IgD-negative memory B cell (primary cell): ENCODE measurements at regions not wholly inside any gene's neighbourhood (a gene's known extent, or its start where the extent isn't known, plus 50 kb on each side); places are given as distances from the start of the nearest gene placed in this dataset.
"Not testable (repeated sequence)": the region's sequence is repeated elsewhere in the genome, so short reads cannot be mapped to it uniquely, and the experiment has no call there.

Source experiments
- H3K27ac Mint-ChIP-seq, 3 donors: one replicate each; pipeline ENCODE4 v1.8.0; 2020 to 2022; ENCODE audit warnings: mild to moderate bottlenecking in 3 of 3, mixed read lengths in 3 of 3, moderate library complexity in 1 of 3
- H3K27me3 Mint-ChIP-seq: one replicate; pipeline ENCODE4 v1.8.0; 2021; ENCODE audit warnings: mixed read lengths
- H3K36me3 Mint-ChIP-seq: one replicate; pipeline ENCODE4 v1.8.0; 2020; ENCODE audit warnings: mild to moderate bottlenecking, mixed read lengths
- H3K4me1 Mint-ChIP-seq, 3 donors: one replicate each; pipeline ENCODE4 v1.8.0; 2020 to 2022; ENCODE audit warnings: mixed read lengths in 3 of 3, mild to moderate bottlenecking in 1 of 3
- H3K4me3 Mint-ChIP-seq, 4 donors: one replicate each; pipeline ENCODE4 v1.8.0; 2020 to 2022; ENCODE audit warnings: mild to moderate bottlenecking in 4 of 4, mixed read lengths in 4 of 4, moderate library complexity in 3 of 4
- H3K9me3 Mint-ChIP-seq, 3 donors: one replicate each; pipeline ENCODE4 v1.8.0; 2020 to 2021; ENCODE audit warnings: mixed read lengths in 3 of 3, mild to moderate bottlenecking in 1 of 3

GRCh38 chr14:105581551-105582341, 55.4 kb downstream of the TMEM121 start:
- Mint-ChIP-seq H3K4me3 (peak overlapping the region in 3 of 4 donors; percentile 9 to 82 (median 68)), H3K27me3 (no peaks in the 10 kb centered on the region), H3K9me3 (peaks cover 0 to 3% (median 0%) of the 10 kb centered on the region in 3 donors), H3K36me3 (peaks cover 5% of the 10 kb centered on the region), H3K27ac (peak overlapping the region; percentile 79 to 99 (median 96)), H3K4me1 (peaks cover 31 to 43% (median 38%) of the 10 kb centered on the region in 3 donors)

GRCh38 chr14:105582639-105583038, 56.3 kb downstream of the TMEM121 start:
- H3K4me1 Mint-ChIP-seq: peaks cover 25 to 39% (median 31%) of the 10 kb centered on the region in 3 donors
- peak overlapping the region; percentile 2 to 90 (median 74) for H3K4me3 Mint-ChIP-seq
- peak overlapping the region; percentile 79 to 99 (median 96) for H3K27ac Mint-ChIP-seq

GRCh38 chr14:105583914-105584313, 57.5 kb downstream of the TMEM121 start:
- not testable (repeated sequence) for H3K4me3 Mint-ChIP-seq, H3K27ac Mint-ChIP-seq, H3K27me3 Mint-ChIP-seq, H3K36me3 Mint-ChIP-seq, H3K9me3 Mint-ChIP-seq
- peaks cover 17 to 31% (median 24%) of the 10 kb centered on the region in 3 donors for H3K4me1 Mint-ChIP-seq

More at GRCh38 chr14:105582639-105583038, 56.3 kb downstream of the TMEM121 start:
- peaks cover 0 to 3% (median 0%) of the 10 kb centered on the region in 3 donors for H3K9me3 Mint-ChIP-seq
- peaks cover 5% of the 10 kb centered on the region for H3K36me3 Mint-ChIP-seq
- H3K27me3 Mint-ChIP-seq: no peaks in the 10 kb centered on the region

- not testable (repeated sequence) for H3K36me3 Mint-ChIP-seq, H3K27me3 Mint-ChIP-seq, H3K9me3 Mint-ChIP-seq
- H3K27ac Mint-ChIP-seq: peak overlapping the region; percentile 69 to 93 (median 87)
- peak overlapping the region; percentile 21 to 86 (median 64) for H3K4me3 Mint-ChIP-seq
- H3K4me1 Mint-ChIP-seq: peaks cover 17 to 31% (median 27%) of the 10 kb centered on the region in 3 donors
These were observed 58.9 kb downstream of the TMEM121 start for GRCh38 chr14:105585290-105585689.

- not testable (repeated sequence) for H3K27me3 Mint-ChIP-seq, H3K9me3 Mint-ChIP-seq, H3K36me3 Mint-ChIP-seq
- Mint-ChIP-seq H3K4me3 (peak overlapping the region; percentile 15 to 86 (median 68)), H3K4me1 (peaks cover 14 to 28% (median 25%) of the 10 kb centered on the region in 3 donors), H3K27ac (peak overlapping the region; percentile 69 to 93 (median 87))
These were observed 59.3 kb downstream of the TMEM121 start for GRCh38 chr14:105585722-105586121.

GRCh38 chr14:105586144-105586872, 59.9 kb downstream of the TMEM121 start:
- H3K36me3 Mint-ChIP-seq, H3K9me3 Mint-ChIP-seq, H3K27me3 Mint-ChIP-seq: not testable (repeated sequence)
- peak overlapping the region; percentile 69 to 93 (median 87) for H3K27ac Mint-ChIP-seq
- peak overlapping the region in 3 of 4 donors; percentile 15 to 78 (median 71) for H3K4me3 Mint-ChIP-seq
- H3K4me1 Mint-ChIP-seq: peaks cover 13 to 25% (median 21%) of the 10 kb centered on the region in 3 donors

GRCh38 chr14:105587034-105587433, 60.7 kb downstream of the TMEM121 start:
- H3K4me3 Mint-ChIP-seq, H3K36me3 Mint-ChIP-seq, H3K9me3 Mint-ChIP-seq, H3K27me3 Mint-ChIP-seq, H3K27ac Mint-ChIP-seq: not testable (repeated sequence)
- H3K4me1 Mint-ChIP-seq: peaks cover 10 to 20% (median 18%) of the 10 kb centered on the region in 3 donors

- H3K9me3 Mint-ChIP-seq, H3K36me3 Mint-ChIP-seq, H3K27me3 Mint-ChIP-seq: not testable (repeated sequence)
- Mint-ChIP-seq H3K27ac (peak overlapping the region in 1 of 3 donors; percentile 78), H3K4me3 (peak overlapping the region in 2 of 4 donors; percentile 48 to 78), H3K4me1 (peaks cover 3 to 14% (median 13%) of the 10 kb centered on the region in 3 donors)
These were observed 61.3 kb downstream of the TMEM121 start for GRCh38 chr14:105587482-105588235.

- H3K27me3 Mint-ChIP-seq: no peaks in the 10 kb centered on the region
- H3K4me3 Mint-ChIP-seq: peak overlapping the region; percentile 7 to 78 (median 38)
- no peaks in the 10 kb centered on the region for H3K9me3 Mint-ChIP-seq
- H3K36me3 Mint-ChIP-seq: peaks cover 1% of the 10 kb centered on the region
- peak overlapping the region in 2 of 3 donors; percentile 56 to 78 for H3K27ac Mint-ChIP-seq
- peaks cover 0 to 12% (median 11%) of the 10 kb centered on the region in 3 donors for H3K4me1 Mint-ChIP-seq
These were observed 62.0 kb downstream of the TMEM121 start for GRCh38 chr14:105588236-105588860.

- H3K4me1 Mint-ChIP-seq: peaks cover 0 to 12% (median 11%) of the 10 kb centered on the region in 3 donors
- no peaks in the 10 kb centered on the region for H3K27me3 Mint-ChIP-seq
- peak overlapping the region in 3 of 4 donors; percentile 25 to 78 (median 51) for H3K4me3 Mint-ChIP-seq
- peak overlapping the region; percentile 31 to 80 (median 56) for H3K27ac Mint-ChIP-seq
- no peaks in the 10 kb centered on the region for H3K9me3 Mint-ChIP-seq
- H3K36me3 Mint-ChIP-seq: peaks cover 1% of the 10 kb centered on the region
These were observed 63.0 kb downstream of the TMEM121 start for GRCh38 chr14:105589161-105589925.

- not testable (repeated sequence) for H3K9me3 Mint-ChIP-seq, H3K4me3 Mint-ChIP-seq, H3K36me3 Mint-ChIP-seq, H3K27me3 Mint-ChIP-seq
- Mint-ChIP-seq H3K27ac (peak overlapping the region in 1 of 3 donors; percentile 80), H3K4me1 (peaks cover 0 to 12% (median 10%) of the 10 kb centered on the region in 3 donors)
These were observed 63.5 kb downstream of the TMEM121 start for GRCh38 chr14:105589926-105590185.

- Mint-ChIP-seq H3K9me3 (no peaks in the 10 kb centered on the region), H3K4me1 (peaks cover 0 to 5% (median 4%) of the 10 kb centered on the region in 3 donors), H3K36me3 (no peaks in the 10 kb centered on the region), H3K4me3 (peak overlapping the region in 1 of 4 donors; percentile 41), H3K27me3 (no peaks in the 10 kb centered on the region), H3K27ac (no peak overlapping the region)
These were observed 64.7 kb downstream of the TMEM121 start for GRCh38 chr14:105591052-105591451.

GRCh38 chr14:105591792-105592341, 65.5 kb downstream of the TMEM121 start:
- not testable (repeated sequence) for H3K27me3 Mint-ChIP-seq, H3K9me3 Mint-ChIP-seq, H3K4me1 Mint-ChIP-seq, H3K36me3 Mint-ChIP-seq, H3K4me3 Mint-ChIP-seq
- peak overlapping the region in 1 of 3 donors; percentile 68 for H3K27ac Mint-ChIP-seq

- not testable (repeated sequence) for H3K27me3 Mint-ChIP-seq, H3K4me3 Mint-ChIP-seq, H3K4me1 Mint-ChIP-seq, H3K9me3 Mint-ChIP-seq, H3K36me3 Mint-ChIP-seq, H3K27ac Mint-ChIP-seq
These were observed 66.3 kb downstream of the TMEM121 start for GRCh38 chr14:105592646-105593045.
